ENCODE measurements at regions not wholly inside any gene's neighbourhood (a gene's known extent, or its start where the extent isn't known, plus 50 kb on each side); places are given as distances from the start of the nearest gene placed in this dataset.

GRCh38 chr4:166308647-166309046 lies 435.6 kb downstream of the TLL1 start:
- Histone ChIP-seq H3K23ac (ENCODE audit: insufficient read length, low read depth, low read length) (no peak overlapping the region), H4K5ac (ENCODE audit: insufficient read length, low read depth, low read length) (no peak overlapping the region), H3K9me3 (ENCODE audit: control insufficient read depth, low read depth, low read length) (no peaks in the 10 kb centered on the region), H3K14ac (ENCODE audit: insufficient read depth, low read length) (no peak overlapping the region), H2BK20ac (ENCODE audit: low read depth, low read length, poor library complexity, severe bottlenecking) (no peak overlapping the region), H3K9ac (ENCODE audit: extremely low read depth, insufficient read length, low read length) (no peak overlapping the region), H2BK12ac (ENCODE audit: insufficient read length, low read depth, low read length) (no peak overlapping the region), H3K27ac (ENCODE audit: insufficient read length, low read depth, low read length) (no peak overlapping the region), H3K27me3 (ENCODE audit: insufficient read depth, low read length) (no peaks in the 10 kb centered on the region), H4K20me1 (ENCODE audit: control insufficient read depth, insufficient read depth, insufficient read length) (no peaks in the 10 kb centered on the region), H2BK15ac (ENCODE audit: low read depth, low read length) (no peak overlapping the region), H4K8ac (replicated peaks; ENCODE audit: insufficient read length, low read depth, low read length) (no peak overlapping the region), H3K79me1 (ENCODE audit: insufficient read depth, low read depth, low read length, poor library complexity, severe bottlenecking) (no peaks in the 10 kb centered on the region), H3T11ph (ENCODE audit: low read length) (no peak overlapping the region), H3K4me2 (ENCODE audit: insufficient read depth, insufficient read length, low read length) (no peak overlapping the region), H2BK120ac (ENCODE audit: low read depth, low read length, poor library complexity, severe bottlenecking) (no peak overlapping the region), H3K56ac (ENCODE audit: insufficient read length, low read depth, low read length) (no peak overlapping the region), H3K23me2 (ENCODE audit: insufficient read length, low read depth, low read length, poor library complexity, severe bottlenecking) (no peaks in the 10 kb centered on the region), H3K4me1 (ENCODE audit: insufficient read depth, low read length) (no peaks in the 10 kb centered on the region), H2AFZ (ENCODE audit: low read length) (no peak overlapping the region), H2AK5ac (ENCODE audit: insufficient read length, low read length) (no peak overlapping the region), H3K4ac (ENCODE audit: low read depth, low read length) (no peak overlapping the region), H4K91ac (ENCODE audit: insufficient read length, low read depth, low read length) (no peak overlapping the region), H3K79me2 (ENCODE audit: insufficient read depth, low read length) (no peaks in the 10 kb centered on the region), H2BK5ac (ENCODE audit: insufficient read length, low read length) (no peak overlapping the region), H3K18ac (ENCODE audit: insufficient read length, low read depth, low read length) (no peak overlapping the region)
- Mint-ChIP-seq H3K4me1 (no peaks in the 10 kb centered on the region), H3K27me3 (ENCODE audit: low read depth) (no peaks in the 10 kb centered on the region), H3K36me3 (ENCODE audit: insufficient read depth in 1 of 3, low read depth in 3 of 3) (no peaks in the 10 kb centered on the region), H3K4me3 (no peak overlapping the region), H3K27ac (no peak overlapping the region), H3K9me3 (peaks cover 0 to 2% of the 10 kb centered on the region in 2 experiments; a peak in 1 of 5 replicates)
- TF ChIP-seq CTCF (conservative IDR thresholded peaks at IDR 0.05), result no peak
- no peak for DNase-seq
- WGBS (ENCODE audit: extremely low coverage, insufficient read length, low lambda C conversion rate), result no CpG with 5 or more reads among the region's 4 CpGs
